Gastrocnemius medialis (tissue), 4 donors: ENCODE measurements at regions not wholly inside any gene's neighbourhood (a gene's known extent, or its start where the extent isn't known, plus 50 kb on each side); places are given as distances from the start of the nearest gene placed in this dataset.

Experiments used
- ATAC-seq, 2 donors: fragments of 150-250 bp; one replicate each; pipeline ENCODE4 v1.9.1; 2016
- DNase-seq, 2 donors: peaks; one replicate each; pipeline ENCODE4 v3.0.0-alpha.2; 2019
- H3K27ac ChIP-seq, 4 donors: fragments of 200-600 bp; sonication (generic); 1 replicate in 1 of 4; 2 replicates in 3 of 4; pipeline ENCODE4 v1.5.1; 2016 to 2018; ENCODE audit warnings: mild to moderate bottlenecking in 2 of 4, moderate library complexity in 1 of 4
- H3K27me3 ChIP-seq, 3 donors: fragments of 200-600 bp; sonication (generic) in 2 of 3; 1 replicate in 1 of 3; 2 replicates in 2 of 3; pipeline versions ENCODE4 v1.5.1 to v1.6.0; 2016 to 2019; ENCODE audit warnings: mild to moderate bottlenecking in 1 of 3, moderate library complexity in 1 of 3
- H3K36me3 ChIP-seq, 2 donors: fragments of 200-600 bp; sonication (generic) in 1 of 2; one replicate each; pipeline ENCODE4 v1.5.1; 2017 to 2018
- H3K4me1 ChIP-seq, 2 donors: fragments of 200-600 bp; sonication (generic) in 1 of 2; one replicate each; pipeline ENCODE4 v1.5.1; 2016 to 2017; ENCODE audit warnings: mild to moderate bottlenecking in 2 of 2
- H3K4me3 ChIP-seq, 4 donors: fragments of 200-600 bp; sonication (generic) in 3 of 4; 1 replicate in 1 of 4; 2 replicates in 3 of 4; pipeline ENCODE4 v1.5.1; 2016 to 2019; ENCODE audit warnings: mild to moderate bottlenecking in 2 of 4
- H3K9me3 ChIP-seq, 3 donors: fragments of 200-600 bp; sonication (generic) in 2 of 3; 1 replicate in 1 of 3; 2 replicates in 2 of 3; pipeline ENCODE4 v1.5.1; 2016 to 2019
- POLR2A ChIP-seq, 2 donors: fragments of 450-650 bp; IDR thresholded peaks; one replicate each; pipeline ENCODE4 v1.6.1; 2017; ENCODE audit warnings: antibody characterized with exemption in 2 of 2, mild to moderate bottlenecking in 2 of 2, moderate library complexity in 2 of 2
- in situ Hi-C, 4 donors: fragments of 200-750 bp; cut with MboI; loops; one replicate each; pipeline versions ENCODE4 v1.15.0 to v1.8.0; 2017; ENCODE audit warnings: low sequenced_read_pairs in 4 of 4
- intact Hi-C: fragments of 100-400 bp; cut with DNase I; formaldehyde crosslinking; loops from one replicate; pipeline ENCODE4 v1.15.1; 2023; ENCODE audit warnings: low total_unique reads
- TF ChIP-seq, protein P1 (sequence below), 5 experiments: fragments of 450-650 bp in 3 of 5; fragments of 200-600 bp in 2 of 5; sonication (generic) in 2 of 5; IDR thresholded peaks in 4 of 5; conservative IDR thresholded peaks in 1 of 5; 1 replicate in 4 of 5; 2 replicates in 1 of 5; pipeline ENCODE4 v1.5.1; 2016 to 2019; ENCODE audit warnings: antibody characterized with exemption in 5 of 5, mild to moderate bottlenecking in 3 of 5, moderate library complexity in 3 of 5

DNA sequence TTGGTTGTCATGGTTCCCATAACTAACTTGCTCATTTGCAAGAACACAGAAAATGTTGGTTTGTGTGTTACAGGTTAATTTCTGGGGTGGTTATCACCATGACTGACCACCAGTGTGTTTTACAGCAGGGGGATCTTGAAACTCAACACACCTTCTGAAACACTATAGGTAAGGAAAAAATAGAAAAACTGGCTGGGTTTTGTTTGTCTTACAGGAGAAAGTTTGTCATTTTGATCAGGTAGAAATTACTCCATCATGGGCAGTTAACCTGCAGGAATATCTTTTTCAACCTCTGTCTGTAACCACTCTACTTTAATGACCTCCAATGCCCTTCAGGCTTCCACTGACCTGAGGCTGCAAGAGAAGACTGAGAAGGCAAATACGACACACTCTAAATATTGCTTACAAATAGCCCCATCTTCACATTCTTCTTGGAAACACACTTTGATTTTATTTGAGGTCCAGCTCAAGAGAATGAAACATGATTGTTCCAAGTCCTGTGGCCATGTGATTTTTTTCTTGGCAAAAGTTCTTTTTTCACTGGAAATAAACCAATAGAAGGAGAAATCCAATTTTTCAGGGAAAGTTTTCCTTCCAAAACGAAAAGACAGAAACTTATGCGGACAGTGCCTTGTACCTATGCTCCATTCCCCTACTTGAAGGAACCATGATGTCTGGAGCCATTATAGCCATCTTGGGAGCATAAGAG, 428.7 kb upstream of the SALL1 start:
- in situ Hi-C loops: no loop called here

GRCh38 chr16:51577621-51578303, 426.7 kb upstream of the SALL1 start:
- Histone ChIP-seq H3K9me3 (no peaks in the 10 kb centered on the region), H3K27me3 (no peaks in the 10 kb centered on the region), H3K4me1 (no peaks in the 10 kb centered on the region), H3K4me3 (no peak overlapping the region), H3K36me3 (no peaks in the 10 kb centered on the region), H3K27ac (no peak overlapping the region)
- DNase-seq: no peak
- no peak for ATAC-seq
- in situ Hi-C loops: no loop called here
- no peak for TF ChIP-seq POLR2A (IDR thresholded peaks at IDR 0.05)
- TF ChIP-seq, protein P1, sequence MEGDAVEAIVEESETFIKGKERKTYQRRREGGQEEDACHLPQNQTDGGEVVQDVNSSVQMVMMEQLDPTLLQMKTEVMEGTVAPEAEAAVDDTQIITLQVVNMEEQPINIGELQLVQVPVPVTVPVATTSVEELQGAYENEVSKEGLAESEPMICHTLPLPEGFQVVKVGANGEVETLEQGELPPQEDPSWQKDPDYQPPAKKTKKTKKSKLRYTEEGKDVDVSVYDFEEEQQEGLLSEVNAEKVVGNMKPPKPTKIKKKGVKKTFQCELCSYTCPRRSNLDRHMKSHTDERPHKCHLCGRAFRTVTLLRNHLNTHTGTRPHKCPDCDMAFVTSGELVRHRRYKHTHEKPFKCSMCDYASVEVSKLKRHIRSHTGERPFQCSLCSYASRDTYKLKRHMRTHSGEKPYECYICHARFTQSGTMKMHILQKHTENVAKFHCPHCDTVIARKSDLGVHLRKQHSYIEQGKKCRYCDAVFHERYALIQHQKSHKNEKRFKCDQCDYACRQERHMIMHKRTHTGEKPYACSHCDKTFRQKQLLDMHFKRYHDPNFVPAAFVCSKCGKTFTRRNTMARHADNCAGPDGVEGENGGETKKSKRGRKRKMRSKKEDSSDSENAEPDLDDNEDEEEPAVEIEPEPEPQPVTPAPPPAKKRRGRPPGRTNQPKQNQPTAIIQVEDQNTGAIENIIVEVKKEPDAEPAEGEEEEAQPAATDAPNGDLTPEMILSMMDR (IDR thresholded peaks at IDR 0.05 in 4 of 5, conservative IDR thresholded peaks at IDR 0.05 in 1 of 5): no peak
- intact Hi-C loops: no loop called here

More for the DNA sequence above, 428.7 kb upstream of the SALL1 start:
- Histone ChIP-seq H3K4me3 (no peak overlapping the region), H3K27me3 (no peaks in the 10 kb centered on the region), H3K4me1 (no peaks in the 10 kb centered on the region), H3K36me3 (no peaks in the 10 kb centered on the region), H3K27ac (no peak overlapping the region), H3K9me3 (no peaks in the 10 kb centered on the region)
- no peak for TF ChIP-seq POLR2A (IDR thresholded peaks at IDR 0.05)
- TF ChIP-seq, protein P1 (IDR thresholded peaks at IDR 0.05 in 4 of 5, conservative IDR thresholded peaks at IDR 0.05 in 1 of 5): no peak
- ATAC-seq: no peak
- intact Hi-C loops: no loop called here
- DNase-seq: no peak

DNA sequence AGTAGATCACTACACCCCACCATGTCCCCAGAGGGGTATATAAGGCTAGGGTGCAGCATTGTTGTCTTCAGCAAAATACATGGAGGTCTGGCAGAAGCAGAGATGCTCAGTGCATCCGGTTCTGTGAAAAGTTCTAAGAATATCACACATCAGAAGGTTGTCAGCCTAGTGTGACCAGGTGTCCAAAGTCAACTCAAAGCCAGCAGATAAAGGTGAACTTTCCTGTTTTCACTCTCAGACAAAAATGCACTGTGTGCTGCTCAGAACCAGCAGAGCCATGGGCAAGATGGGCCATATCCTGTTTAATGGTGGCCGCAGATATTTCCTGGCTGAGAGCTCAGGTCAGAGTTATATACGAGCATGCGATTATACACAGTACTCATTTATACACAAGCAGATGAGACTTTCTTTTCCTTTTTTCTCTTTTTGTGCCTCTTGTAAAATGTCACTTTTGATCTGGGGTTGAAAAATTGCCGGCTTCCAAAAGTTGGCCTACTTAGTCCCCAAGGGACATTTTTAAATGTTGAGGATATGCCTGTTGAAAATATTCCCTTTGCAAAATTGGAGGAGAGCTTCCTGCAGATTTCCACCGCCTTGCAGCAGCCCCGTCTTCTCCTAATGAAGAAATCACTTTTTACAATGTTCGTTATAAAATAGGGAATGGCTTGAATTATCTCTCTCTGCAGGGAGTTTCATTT, 425.6 kb upstream of the SALL1 start:
- no peak overlapping the region for H3K4me3 ChIP-seq
- H3K4me1 ChIP-seq: no peaks in the 10 kb centered on the region
- intact Hi-C loops: no loop called here
- H3K36me3 ChIP-seq: no peaks in the 10 kb centered on the region
- H3K9me3 ChIP-seq: no peaks in the 10 kb centered on the region
- no peak for DNase-seq
- no peaks in the 10 kb centered on the region for H3K27me3 ChIP-seq
- no peak for ATAC-seq
- TF ChIP-seq, protein P1 (IDR thresholded peaks at IDR 0.05 in 4 of 5, conservative IDR thresholded peaks at IDR 0.05 in 1 of 5): no peak
- TF ChIP-seq POLR2A (IDR thresholded peaks at IDR 0.05): no peak
- no peak overlapping the region for H3K27ac ChIP-seq
- in situ Hi-C loops: no loop called here

DNA sequence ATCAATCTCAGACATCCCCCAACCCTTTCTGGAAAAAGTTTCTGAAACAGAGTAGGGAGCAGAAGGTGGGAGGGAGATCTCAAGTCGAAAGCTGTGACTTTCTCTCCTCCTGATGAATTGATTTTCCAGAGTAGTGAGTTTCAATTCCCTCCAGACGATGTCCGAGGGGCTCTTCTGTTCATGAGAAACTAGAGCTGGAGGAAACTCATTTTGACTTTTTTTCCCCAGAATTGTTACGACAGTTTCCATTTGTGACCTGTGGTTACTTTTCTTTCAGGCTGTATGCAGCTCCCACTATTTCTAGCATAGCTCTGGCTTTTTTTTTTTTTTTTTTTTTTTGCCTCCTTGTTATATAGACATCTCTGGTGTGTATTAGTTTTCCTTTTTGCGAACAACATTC, 422.1 kb upstream of the SALL1 start:
- Histone ChIP-seq H3K36me3 (no peaks in the 10 kb centered on the region), H3K27me3 (no peaks in the 10 kb centered on the region), H3K9me3 (no peaks in the 10 kb centered on the region), H3K4me1 (no peaks in the 10 kb centered on the region), H3K27ac (no peak overlapping the region), H3K4me3 (no peak overlapping the region)
- in situ Hi-C loops (no loop called here), intact Hi-C loops (no loop called here)
- no peak for DNase-seq
- TF ChIP-seq POLR2A (IDR thresholded peaks at IDR 0.05): no peak
- TF ChIP-seq, protein P1 (IDR thresholded peaks at IDR 0.05 in 4 of 5, conservative IDR thresholded peaks at IDR 0.05 in 1 of 5): no peak
- ATAC-seq: no peak
